Breast epithelium (tissue), 4 donors: ENCODE measurements at regions not wholly inside any gene's neighbourhood (a gene's known extent, or its start where the extent isn't known, plus 50 kb on each side); places are given as distances from the start of the nearest gene placed in this dataset.

ENCODE experiments used
- DNase-seq, 2 donors: peaks; one replicate each; pipeline ENCODE4 v3.0.0-alpha.2; 2019; ENCODE audit warnings: low spot score in 2 of 2
- H3K27ac ChIP-seq, 2 donors: fragments of 200-600 bp; sonication (generic) in 1 of 2; one replicate each; pipeline ENCODE4 v1.5.1; 2016 to 2019; ENCODE audit warnings: mild to moderate bottlenecking in 1 of 2
- H3K27me3 ChIP-seq, 2 donors: fragments of 200-600 bp; sonication (generic) in 1 of 2; one replicate each; pipeline versions ENCODE4 v1.5.1 to v1.6.0; 2017 to 2019; ENCODE audit warnings: control low read depth in 1 of 2, mild to moderate bottlenecking in 1 of 2
- H3K36me3 ChIP-seq: fragments of 200-600 bp; one replicate; pipeline ENCODE4 v1.5.1; 2019
- H3K4me1 ChIP-seq, 2 donors: fragments of 200-600 bp; sonication (generic); one replicate each; pipeline ENCODE4 v1.5.1; 2016 to 2019; ENCODE audit warnings: control low read depth in 1 of 2
- H3K4me3 ChIP-seq, 3 donors: fragments of 200-600 bp; sonication (generic); 1 replicate in 2 of 3; 2 replicates in 1 of 3; pipeline ENCODE4 v1.5.1; 2016 to 2019; ENCODE audit warnings: mild to moderate bottlenecking in 3 of 3, moderate library complexity in 2 of 3
- H3K9me3 ChIP-seq, 2 donors: fragments of 200-600 bp; sonication (generic) in 1 of 2; one replicate each; pipeline ENCODE4 v1.5.1; 2016 to 2019; ENCODE audit warnings: control low read depth in 1 of 2
- POLR2A ChIP-seq: fragments of 450-650 bp; IDR thresholded peaks from one replicate; pipeline ENCODE4 v1.6.1; 2016; ENCODE audit warnings: antibody characterized with exemption, mild to moderate bottlenecking, moderate library complexity
- POLR2AphosphoS5 ChIP-seq, 3 donors: sonication (generic); formaldehyde crosslinking; IDR thresholded peaks; one replicate each; pipeline ENCODE4 v1.6.1; 2017; ENCODE audit warnings: antibody characterized with exemption in 3 of 3
- intact Hi-C: fragments of 100-400 bp; cut with DNase I; formaldehyde crosslinking; loops from one replicate; pipeline ENCODE4 v1.15.1; 2023; ENCODE audit warnings: low total_unique reads
- TF ChIP-seq, protein P1 (sequence below), 3 donors: fragments of 450-650 bp; IDR thresholded peaks; one replicate each; pipeline ENCODE4 v1.5.1; 2016 to 2017; ENCODE audit warnings: antibody characterized with exemption in 3 of 3, mild to moderate bottlenecking in 3 of 3, moderate library complexity in 3 of 3

DNA sequence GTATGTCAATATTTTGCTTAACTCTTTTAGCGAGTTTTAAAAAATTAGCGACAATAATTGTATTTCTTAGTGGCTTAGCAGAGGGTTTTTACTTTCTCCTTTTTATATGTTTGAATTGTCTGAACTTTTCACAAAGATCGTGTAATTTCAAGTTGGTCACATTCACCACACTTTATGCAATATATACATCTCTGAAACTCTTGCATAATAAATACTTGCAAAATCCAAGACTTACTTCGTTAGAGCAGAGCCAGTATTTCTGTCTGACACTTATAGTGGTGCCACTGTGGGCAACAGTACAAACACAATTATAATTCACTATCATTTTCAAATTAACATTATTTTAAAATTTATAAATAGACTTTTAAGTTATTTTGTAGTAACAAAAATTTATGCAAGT is 62.0 kb downstream of the SUCNR1 start:
- no peaks in the 10 kb centered on the region for H3K36me3 ChIP-seq
- no peak overlapping the region for H3K4me3 ChIP-seq
- no peaks in the 10 kb centered on the region for H3K9me3 ChIP-seq
- no peak overlapping the region for H3K27ac ChIP-seq
- no peaks in the 10 kb centered on the region for H3K27me3 ChIP-seq
- TF ChIP-seq POLR2AphosphoS5 (IDR thresholded peaks at IDR 0.05), result no peak
- TF ChIP-seq POLR2A, result no peak
- TF ChIP-seq, protein P1, sequence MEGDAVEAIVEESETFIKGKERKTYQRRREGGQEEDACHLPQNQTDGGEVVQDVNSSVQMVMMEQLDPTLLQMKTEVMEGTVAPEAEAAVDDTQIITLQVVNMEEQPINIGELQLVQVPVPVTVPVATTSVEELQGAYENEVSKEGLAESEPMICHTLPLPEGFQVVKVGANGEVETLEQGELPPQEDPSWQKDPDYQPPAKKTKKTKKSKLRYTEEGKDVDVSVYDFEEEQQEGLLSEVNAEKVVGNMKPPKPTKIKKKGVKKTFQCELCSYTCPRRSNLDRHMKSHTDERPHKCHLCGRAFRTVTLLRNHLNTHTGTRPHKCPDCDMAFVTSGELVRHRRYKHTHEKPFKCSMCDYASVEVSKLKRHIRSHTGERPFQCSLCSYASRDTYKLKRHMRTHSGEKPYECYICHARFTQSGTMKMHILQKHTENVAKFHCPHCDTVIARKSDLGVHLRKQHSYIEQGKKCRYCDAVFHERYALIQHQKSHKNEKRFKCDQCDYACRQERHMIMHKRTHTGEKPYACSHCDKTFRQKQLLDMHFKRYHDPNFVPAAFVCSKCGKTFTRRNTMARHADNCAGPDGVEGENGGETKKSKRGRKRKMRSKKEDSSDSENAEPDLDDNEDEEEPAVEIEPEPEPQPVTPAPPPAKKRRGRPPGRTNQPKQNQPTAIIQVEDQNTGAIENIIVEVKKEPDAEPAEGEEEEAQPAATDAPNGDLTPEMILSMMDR (IDR thresholded peaks at IDR 0.05), result no peak
- no peaks in the 10 kb centered on the region for H3K4me1 ChIP-seq
- DNase-seq, result no peak
- intact Hi-C loops, result no loop called here

DNA sequence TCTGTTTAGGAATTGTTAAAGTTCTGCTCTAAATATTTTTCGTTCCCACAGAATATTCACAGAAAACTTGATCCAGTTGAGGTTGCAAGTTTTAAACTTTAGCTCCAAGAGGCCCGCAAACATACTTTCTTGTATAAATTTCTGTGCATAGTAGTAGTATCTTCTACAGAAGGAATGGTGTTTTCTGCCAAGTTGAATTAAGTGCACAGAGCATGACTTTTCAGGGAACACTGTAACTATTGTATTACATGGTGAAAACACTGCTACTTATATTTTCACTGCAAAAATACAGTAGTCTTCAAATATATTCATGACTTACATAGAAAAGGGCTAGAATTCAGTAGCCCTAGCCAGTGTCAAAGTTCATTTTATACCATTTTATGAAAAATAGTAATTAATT is 67.0 kb downstream of the SUCNR1 start:
- H3K4me1 ChIP-seq, result no peaks in the 10 kb centered on the region
- no peak overlapping the region for H3K27ac ChIP-seq
- no peaks in the 10 kb centered on the region for H3K27me3 ChIP-seq
- TF ChIP-seq POLR2A (no peak), POLR2AphosphoS5 (IDR thresholded peaks at IDR 0.05) (no peak)
- TF ChIP-seq, protein P1 (IDR thresholded peaks at IDR 0.05), result no peak
- H3K4me3 ChIP-seq, result no peak overlapping the region
- H3K9me3 ChIP-seq, result no peaks in the 10 kb centered on the region
- no peak for DNase-seq
- intact Hi-C loops, result no loop called here
- no peaks in the 10 kb centered on the region for H3K36me3 ChIP-seq

DNA sequence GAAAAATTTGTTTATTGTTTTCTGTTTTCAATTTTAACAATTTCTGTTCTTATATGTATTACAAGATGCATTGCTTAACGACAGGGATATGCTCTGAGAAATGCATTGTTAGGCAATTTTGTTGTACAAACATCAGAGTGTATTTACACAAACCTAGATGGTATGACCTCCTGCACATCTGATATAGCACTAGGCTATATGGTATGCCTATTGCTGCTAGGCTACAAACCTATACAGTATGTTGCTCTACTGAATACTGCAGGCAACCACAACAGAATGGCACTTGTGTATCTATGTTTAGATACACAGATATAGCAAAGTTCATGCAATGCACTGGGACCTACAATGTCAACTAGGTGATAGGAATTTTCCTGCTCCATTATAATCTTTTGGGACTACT is 70.1 kb downstream of the SUCNR1 start:
- no peak for TF ChIP-seq POLR2A
- TF ChIP-seq, protein P1 (IDR thresholded peaks at IDR 0.05), result no peak
- TF ChIP-seq POLR2AphosphoS5 (IDR thresholded peaks at IDR 0.05), result no peak
- H3K9me3 ChIP-seq, result no peaks in the 10 kb centered on the region
- no peak overlapping the region for H3K27ac ChIP-seq
- no peak overlapping the region for H3K4me3 ChIP-seq
- DNase-seq, result no peak
- intact Hi-C loops, result no loop called here
- no peaks in the 10 kb centered on the region for H3K27me3 ChIP-seq
- H3K4me1 ChIP-seq, result no peaks in the 10 kb centered on the region
- no peaks in the 10 kb centered on the region for H3K36me3 ChIP-seq

DNA sequence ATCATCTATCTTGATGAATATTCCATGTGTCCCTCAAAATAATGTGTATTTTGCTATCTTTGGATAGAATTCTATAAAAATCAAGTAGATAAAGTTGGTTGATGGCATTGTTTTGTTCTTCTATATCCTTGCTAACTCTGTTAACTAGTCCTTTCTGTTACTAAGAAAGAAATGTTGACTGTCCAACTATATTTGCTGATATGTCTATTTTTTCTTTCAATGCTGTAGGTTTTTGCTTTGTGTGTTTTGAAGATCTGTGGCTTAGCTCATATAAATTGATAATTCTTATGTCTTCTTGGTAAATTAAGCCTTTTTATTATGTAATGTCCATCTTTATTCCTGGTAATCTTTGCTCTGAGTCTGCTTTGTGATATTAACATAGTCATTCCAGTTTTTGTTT is 70.9 kb downstream of the SUCNR1 start:
- Histone ChIP-seq H3K9me3 (no peaks in the 10 kb centered on the region), H3K36me3 (no peaks in the 10 kb centered on the region), H3K4me1 (no peaks in the 10 kb centered on the region), H3K27me3 (no peaks in the 10 kb centered on the region), H3K4me3 (no peak overlapping the region), H3K27ac (no peak overlapping the region)
- TF ChIP-seq, protein P1 (IDR thresholded peaks at IDR 0.05), result no peak
- TF ChIP-seq POLR2A (no peak), POLR2AphosphoS5 (IDR thresholded peaks at IDR 0.05) (no peak)
- no peak for DNase-seq
- intact Hi-C loops, result no loop called here

DNA sequence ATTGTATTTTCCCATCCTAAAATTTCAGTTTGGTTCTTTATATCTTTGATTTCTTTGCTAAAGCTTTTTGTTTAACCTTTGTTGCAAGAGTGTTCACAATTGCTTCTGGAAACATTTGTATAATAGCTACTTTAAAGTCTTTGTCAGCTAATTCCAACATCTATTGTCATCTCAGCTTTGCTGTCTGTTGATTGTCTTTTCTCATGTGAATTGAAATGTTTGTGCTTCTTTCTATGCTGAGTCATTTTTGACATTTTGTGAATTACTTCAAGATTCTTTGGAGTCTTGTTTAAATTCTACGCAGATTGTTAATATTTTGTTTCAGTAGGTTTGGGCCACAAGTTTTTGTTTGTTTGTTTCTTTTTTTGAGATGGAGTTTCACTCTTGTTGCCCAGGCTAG is 73.2 kb downstream of the SUCNR1 start:
- Histone ChIP-seq H3K27ac (no peak overlapping the region), H3K9me3 (no peaks in the 10 kb centered on the region), H3K36me3 (no peaks in the 10 kb centered on the region), H3K4me1 (no peaks in the 10 kb centered on the region), H3K4me3 (no peak overlapping the region), H3K27me3 (no peaks in the 10 kb centered on the region)
- intact Hi-C loops, result no loop called here
- TF ChIP-seq, protein P1 (IDR thresholded peaks at IDR 0.05), result no peak
- TF ChIP-seq POLR2AphosphoS5 (IDR thresholded peaks at IDR 0.05), result no peak
- TF ChIP-seq POLR2A, result no peak
- DNase-seq, result no peak
